HEK293 (cell line): ENCODE measurements at regions not wholly inside any gene's neighbourhood (a gene's known extent, or its start where the extent isn't known, plus 50 kb on each side); places are given as distances from the start of the nearest gene placed in this dataset.
A peak's percentile ranks its signal among the peaks of the same experiment; 100 is the strongest.

Experiments
- EGR2 ChIP-seq: fragments of 450-650 bp; formaldehyde crosslinking; IDR thresholded peaks from 2 replicates; pipeline ENCODE4 v1.5.1; 2016; ENCODE audit warnings: low read depth, missing biosample characterization, missing genetic modification characterization
- SALL2 ChIP-seq: fragments of 450-650 bp; formaldehyde crosslinking; IDR thresholded peaks from 2 replicates; pipeline ENCODE4 v1.5.0; 2017; ENCODE audit warnings: missing biosample characterization, mild to moderate bottlenecking, missing genetic modification characterization, borderline replicate concordance
- SP7 ChIP-seq: fragments of 450-650 bp; formaldehyde crosslinking; IDR thresholded peaks from 2 replicates; pipeline ENCODE4 v1.5.1; 2016; ENCODE audit warnings: missing biosample characterization, missing genetic modification characterization
- TRIM28 ChIP-seq: IDR thresholded peaks from 2 replicates; pipeline ENCODE4 v1.6.1; 2011; ENCODE audit warnings: low read length, control low read depth, borderline replicate concordance
- ZNF10 ChIP-seq: fragments of 450-650 bp; formaldehyde crosslinking; IDR thresholded peaks from 2 replicates; pipeline ENCODE4 v1.5.1; 2017; ENCODE audit warnings: missing biosample characterization, missing genetic modification characterization
- ZNF19 ChIP-seq: fragments of 450-650 bp; formaldehyde crosslinking; IDR thresholded peaks from 2 replicates; pipeline ENCODE4; 2016; ENCODE audit warnings: missing biosample characterization, missing genetic modification characterization, low read depth
- ZNF549 ChIP-seq: fragments of 450-650 bp; IDR thresholded peaks from 2 replicates; pipeline ENCODE4 v1.5.1; 2018; ENCODE audit warnings: missing biosample characterization, missing genetic modification characterization, mild to moderate bottlenecking, inconsistent platforms, moderate library complexity
- ZNF580 ChIP-seq: fragments of 450-650 bp; formaldehyde crosslinking; IDR thresholded peaks from 2 replicates; pipeline ENCODE4 v1.5.1; 2016; ENCODE audit warnings: missing biosample characterization, missing genetic modification characterization
- ZNF596 ChIP-seq: fragments of 450-650 bp; IDR thresholded peaks from 2 replicates; pipeline ENCODE4 v1.5.0; 2018; ENCODE audit warnings: missing biosample characterization, mild to moderate bottlenecking, missing genetic modification characterization, moderate library complexity
- ZNF623 ChIP-seq: fragments of 450-650 bp; formaldehyde crosslinking; IDR thresholded peaks from 2 replicates; pipeline ENCODE4 v1.5.1; 2016; ENCODE audit warnings: missing biosample characterization, missing genetic modification characterization
- ZNF670 ChIP-seq: fragments of 450-650 bp; formaldehyde crosslinking; IDR thresholded peaks from 2 replicates; pipeline ENCODE4 v1.5.1; 2016; ENCODE audit warnings: missing biosample characterization, missing genetic modification characterization, low read depth
- ZNF792 ChIP-seq: fragments of 450-650 bp; formaldehyde crosslinking; IDR thresholded peaks from 2 replicates; pipeline ENCODE4 v1.5.1; 2016; ENCODE audit warnings: missing biosample characterization, missing genetic modification characterization
- ZSCAN18 ChIP-seq: fragments of 450-650 bp; formaldehyde crosslinking; IDR thresholded peaks from 2 replicates; pipeline ENCODE4 v1.5.1; 2016; ENCODE audit warnings: missing biosample characterization, missing genetic modification characterization
- TF ChIP-seq, protein P1 (sequence below): fragments of 450-650 bp; formaldehyde crosslinking; IDR thresholded peaks from 2 replicates; pipeline ENCODE4 v1.5.1; 2016; ENCODE audit warnings: missing biosample characterization, missing genetic modification characterization
- TF ChIP-seq, protein P2 (sequence below): fragments of 450-650 bp; IDR thresholded peaks from 2 replicates; pipeline ENCODE4 v1.5.1; 2018; ENCODE audit warnings: missing biosample characterization, missing genetic modification characterization
- TF ChIP-seq, protein P3 (sequence below): fragments of 450-650 bp; formaldehyde crosslinking; IDR thresholded peaks from 2 replicates; pipeline ENCODE4 v1.5.1; 2017; ENCODE audit warnings: missing biosample characterization, missing genetic modification characterization
- TF ChIP-seq, protein P4 (sequence below): fragments of 450-650 bp; formaldehyde crosslinking; IDR thresholded peaks from 2 replicates; pipeline ENCODE4 v1.5.1; 2016; ENCODE audit warnings: missing biosample characterization, missing genetic modification characterization
- TF ChIP-seq, protein P5 (sequence below): fragments of 450-650 bp; formaldehyde crosslinking; IDR thresholded peaks from 2 replicates; pipeline ENCODE4 v1.5.1; 2016; ENCODE audit warnings: missing biosample characterization, missing genetic modification characterization
- TF ChIP-seq, protein P6 (sequence below): fragments of 450-650 bp; formaldehyde crosslinking; IDR thresholded peaks from 2 replicates; pipeline ENCODE4 v1.5.1; 2016; ENCODE audit warnings: missing biosample characterization, missing genetic modification characterization
- TF ChIP-seq, protein P7 (sequence below): fragments of 450-650 bp; formaldehyde crosslinking; IDR thresholded peaks from 2 replicates; pipeline ENCODE4 v1.5.1; 2017; ENCODE audit warnings: missing biosample characterization, missing genetic modification characterization
- TF ChIP-seq, protein P8 (sequence below): fragments of 450-650 bp; formaldehyde crosslinking; conservative IDR thresholded peaks from 2 replicates; pipeline ENCODE4 v1.5.1; 2016; ENCODE audit warnings: low read depth, missing biosample characterization, missing genetic modification characterization

GRCh38 chr5:174505621-174506020 lies 218.8 kb upstream of the MSX2 start (continued):
- TF ChIP-seq, protein P1, sequence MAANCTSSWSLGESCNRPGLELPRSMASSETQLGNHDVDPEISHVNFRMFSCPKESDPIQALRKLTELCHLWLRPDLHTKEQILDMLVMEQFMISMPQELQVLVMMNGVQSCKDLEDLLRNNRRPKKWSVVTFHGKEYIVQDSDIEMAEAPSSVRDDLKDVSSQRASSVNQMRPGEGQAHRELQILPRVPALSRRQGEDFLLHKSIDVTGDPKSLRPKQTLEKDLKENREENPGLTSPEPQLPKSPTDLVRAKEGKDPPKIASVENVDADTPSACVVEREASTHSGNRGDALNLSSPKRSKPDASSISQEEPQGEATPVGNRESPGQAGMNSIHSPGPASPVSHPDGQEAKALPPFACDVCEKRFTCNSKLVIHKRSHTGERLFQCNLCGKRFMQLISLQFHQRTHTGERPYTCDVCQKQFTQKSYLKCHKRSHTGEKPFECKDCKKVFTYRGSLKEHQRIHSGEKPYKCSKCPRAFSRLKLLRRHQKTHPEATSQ (tag by site-specific recombination), result no peak
- TF ChIP-seq ZNF792 (tag by site-specific recombination) (no peak), SALL2 (tag by site-specific recombination) (no peak), ZNF10 (tag by site-specific recombination) (peak; percentile 73), ZSCAN18 (no peak), ZNF596 (tag by site-specific recombination) (no peak), ZNF580 (peak; percentile 65; the same call in 1 of the 2 replicates), ZNF670 (tag by site-specific recombination) (no peak), ZNF623 (tag by site-specific recombination) (no peak), ZNF19 (tag by site-specific recombination) (no peak), SP7 (tag by site-specific recombination) (peak; percentile 91), ZNF549 (tag by site-specific recombination) (no peak), TRIM28 (no peak), EGR2 (tag by site-specific recombination) (no peak)
- TF ChIP-seq, protein P2, sequence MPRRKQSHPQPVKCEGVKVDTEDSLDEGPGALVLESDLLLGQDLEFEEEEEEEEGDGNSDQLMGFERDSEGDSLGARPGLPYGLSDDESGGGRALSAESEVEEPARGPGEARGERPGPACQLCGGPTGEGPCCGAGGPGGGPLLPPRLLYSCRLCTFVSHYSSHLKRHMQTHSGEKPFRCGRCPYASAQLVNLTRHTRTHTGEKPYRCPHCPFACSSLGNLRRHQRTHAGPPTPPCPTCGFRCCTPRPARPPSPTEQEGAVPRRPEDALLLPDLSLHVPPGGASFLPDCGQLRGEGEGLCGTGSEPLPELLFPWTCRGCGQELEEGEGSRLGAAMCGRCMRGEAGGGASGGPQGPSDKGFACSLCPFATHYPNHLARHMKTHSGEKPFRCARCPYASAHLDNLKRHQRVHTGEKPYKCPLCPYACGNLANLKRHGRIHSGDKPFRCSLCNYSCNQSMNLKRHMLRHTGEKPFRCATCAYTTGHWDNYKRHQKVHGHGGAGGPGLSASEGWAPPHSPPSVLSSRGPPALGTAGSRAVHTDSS (tag by site-specific recombination), result no peak
- TF ChIP-seq, protein P3, sequence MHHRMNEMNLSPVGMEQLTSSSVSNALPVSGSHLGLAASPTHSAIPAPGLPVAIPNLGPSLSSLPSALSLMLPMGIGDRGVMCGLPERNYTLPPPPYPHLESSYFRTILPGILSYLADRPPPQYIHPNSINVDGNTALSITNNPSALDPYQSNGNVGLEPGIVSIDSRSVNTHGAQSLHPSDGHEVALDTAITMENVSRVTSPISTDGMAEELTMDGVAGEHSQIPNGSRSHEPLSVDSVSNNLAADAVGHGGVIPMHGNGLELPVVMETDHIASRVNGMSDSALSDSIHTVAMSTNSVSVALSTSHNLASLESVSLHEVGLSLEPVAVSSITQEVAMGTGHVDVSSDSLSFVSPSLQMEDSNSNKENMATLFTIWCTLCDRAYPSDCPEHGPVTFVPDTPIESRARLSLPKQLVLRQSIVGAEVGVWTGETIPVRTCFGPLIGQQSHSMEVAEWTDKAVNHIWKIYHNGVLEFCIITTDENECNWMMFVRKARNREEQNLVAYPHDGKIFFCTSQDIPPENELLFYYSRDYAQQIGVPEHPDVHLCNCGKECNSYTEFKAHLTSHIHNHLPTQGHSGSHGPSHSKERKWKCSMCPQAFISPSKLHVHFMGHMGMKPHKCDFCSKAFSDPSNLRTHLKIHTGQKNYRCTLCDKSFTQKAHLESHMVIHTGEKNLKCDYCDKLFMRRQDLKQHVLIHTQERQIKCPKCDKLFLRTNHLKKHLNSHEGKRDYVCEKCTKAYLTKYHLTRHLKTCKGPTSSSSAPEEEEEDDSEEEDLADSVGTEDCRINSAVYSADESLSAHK, result peak; percentile 82
- TF ChIP-seq, protein P4, sequence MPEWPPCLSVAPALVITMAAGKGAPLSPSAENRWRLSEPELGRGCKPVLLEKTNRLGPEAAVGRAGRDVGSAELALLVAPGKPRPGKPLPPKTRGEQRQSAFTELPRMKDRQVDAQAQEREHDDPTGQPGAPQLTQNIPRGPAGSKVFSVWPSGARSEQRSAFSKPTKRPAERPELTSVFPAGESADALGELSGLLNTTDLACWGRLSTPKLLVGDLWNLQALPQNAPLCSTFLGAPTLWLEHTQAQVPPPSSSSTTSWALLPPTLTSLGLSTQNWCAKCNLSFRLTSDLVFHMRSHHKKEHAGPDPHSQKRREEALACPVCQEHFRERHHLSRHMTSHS, result no peak
- TF ChIP-seq, protein P5, sequence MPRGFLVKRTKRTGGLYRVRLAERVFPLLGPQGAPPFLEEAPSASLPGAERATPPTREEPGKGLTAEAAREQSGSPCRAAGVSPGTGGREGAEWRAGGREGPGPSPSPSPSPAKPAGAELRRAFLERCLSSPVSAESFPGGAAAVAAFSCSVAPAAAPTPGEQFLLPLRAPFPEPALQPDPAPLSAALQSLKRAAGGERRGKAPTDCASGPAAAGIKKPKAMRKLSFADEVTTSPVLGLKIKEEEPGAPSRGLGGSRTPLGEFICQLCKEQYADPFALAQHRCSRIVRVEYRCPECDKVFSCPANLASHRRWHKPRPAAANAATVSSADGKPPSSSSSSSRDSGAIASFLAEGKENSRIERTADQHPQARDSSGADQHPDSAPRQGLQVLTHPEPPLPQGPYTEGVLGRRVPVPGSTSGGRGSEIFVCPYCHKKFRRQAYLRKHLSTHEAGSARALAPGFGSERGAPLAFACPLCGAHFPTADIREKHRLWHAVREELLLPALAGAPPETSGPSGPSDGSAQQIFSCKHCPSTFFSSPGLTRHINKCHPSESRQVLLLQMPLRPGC (tag by site-specific recombination), result no peak; the same call in 1 of the 2 replicates
- TF ChIP-seq, protein P6, sequence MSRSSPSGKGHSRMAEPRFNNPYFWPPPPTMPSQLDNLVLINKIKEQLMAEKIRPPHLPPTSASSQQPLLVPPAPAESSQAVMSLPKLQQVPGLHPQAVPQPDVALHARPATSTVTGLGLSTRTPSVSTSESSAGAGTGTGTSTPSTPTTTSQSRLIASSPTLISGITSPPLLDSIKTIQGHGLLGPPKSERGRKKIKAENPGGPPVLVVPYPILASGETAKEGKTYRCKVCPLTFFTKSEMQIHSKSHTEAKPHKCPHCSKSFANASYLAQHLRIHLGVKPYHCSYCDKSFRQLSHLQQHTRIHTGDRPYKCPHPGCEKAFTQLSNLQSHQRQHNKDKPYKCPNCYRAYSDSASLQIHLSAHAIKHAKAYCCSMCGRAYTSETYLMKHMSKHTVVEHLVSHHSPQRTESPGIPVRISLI, result no peak
- TF ChIP-seq, protein P7, sequence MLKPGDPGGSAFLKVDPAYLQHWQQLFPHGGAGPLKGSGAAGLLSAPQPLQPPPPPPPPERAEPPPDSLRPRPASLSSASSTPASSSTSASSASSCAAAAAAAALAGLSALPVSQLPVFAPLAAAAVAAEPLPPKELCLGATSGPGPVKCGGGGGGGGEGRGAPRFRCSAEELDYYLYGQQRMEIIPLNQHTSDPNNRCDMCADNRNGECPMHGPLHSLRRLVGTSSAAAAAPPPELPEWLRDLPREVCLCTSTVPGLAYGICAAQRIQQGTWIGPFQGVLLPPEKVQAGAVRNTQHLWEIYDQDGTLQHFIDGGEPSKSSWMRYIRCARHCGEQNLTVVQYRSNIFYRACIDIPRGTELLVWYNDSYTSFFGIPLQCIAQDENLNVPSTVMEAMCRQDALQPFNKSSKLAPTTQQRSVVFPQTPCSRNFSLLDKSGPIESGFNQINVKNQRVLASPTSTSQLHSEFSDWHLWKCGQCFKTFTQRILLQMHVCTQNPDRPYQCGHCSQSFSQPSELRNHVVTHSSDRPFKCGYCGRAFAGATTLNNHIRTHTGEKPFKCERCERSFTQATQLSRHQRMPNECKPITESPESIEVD, result peak; percentile 89
- TF ChIP-seq, protein P8, sequence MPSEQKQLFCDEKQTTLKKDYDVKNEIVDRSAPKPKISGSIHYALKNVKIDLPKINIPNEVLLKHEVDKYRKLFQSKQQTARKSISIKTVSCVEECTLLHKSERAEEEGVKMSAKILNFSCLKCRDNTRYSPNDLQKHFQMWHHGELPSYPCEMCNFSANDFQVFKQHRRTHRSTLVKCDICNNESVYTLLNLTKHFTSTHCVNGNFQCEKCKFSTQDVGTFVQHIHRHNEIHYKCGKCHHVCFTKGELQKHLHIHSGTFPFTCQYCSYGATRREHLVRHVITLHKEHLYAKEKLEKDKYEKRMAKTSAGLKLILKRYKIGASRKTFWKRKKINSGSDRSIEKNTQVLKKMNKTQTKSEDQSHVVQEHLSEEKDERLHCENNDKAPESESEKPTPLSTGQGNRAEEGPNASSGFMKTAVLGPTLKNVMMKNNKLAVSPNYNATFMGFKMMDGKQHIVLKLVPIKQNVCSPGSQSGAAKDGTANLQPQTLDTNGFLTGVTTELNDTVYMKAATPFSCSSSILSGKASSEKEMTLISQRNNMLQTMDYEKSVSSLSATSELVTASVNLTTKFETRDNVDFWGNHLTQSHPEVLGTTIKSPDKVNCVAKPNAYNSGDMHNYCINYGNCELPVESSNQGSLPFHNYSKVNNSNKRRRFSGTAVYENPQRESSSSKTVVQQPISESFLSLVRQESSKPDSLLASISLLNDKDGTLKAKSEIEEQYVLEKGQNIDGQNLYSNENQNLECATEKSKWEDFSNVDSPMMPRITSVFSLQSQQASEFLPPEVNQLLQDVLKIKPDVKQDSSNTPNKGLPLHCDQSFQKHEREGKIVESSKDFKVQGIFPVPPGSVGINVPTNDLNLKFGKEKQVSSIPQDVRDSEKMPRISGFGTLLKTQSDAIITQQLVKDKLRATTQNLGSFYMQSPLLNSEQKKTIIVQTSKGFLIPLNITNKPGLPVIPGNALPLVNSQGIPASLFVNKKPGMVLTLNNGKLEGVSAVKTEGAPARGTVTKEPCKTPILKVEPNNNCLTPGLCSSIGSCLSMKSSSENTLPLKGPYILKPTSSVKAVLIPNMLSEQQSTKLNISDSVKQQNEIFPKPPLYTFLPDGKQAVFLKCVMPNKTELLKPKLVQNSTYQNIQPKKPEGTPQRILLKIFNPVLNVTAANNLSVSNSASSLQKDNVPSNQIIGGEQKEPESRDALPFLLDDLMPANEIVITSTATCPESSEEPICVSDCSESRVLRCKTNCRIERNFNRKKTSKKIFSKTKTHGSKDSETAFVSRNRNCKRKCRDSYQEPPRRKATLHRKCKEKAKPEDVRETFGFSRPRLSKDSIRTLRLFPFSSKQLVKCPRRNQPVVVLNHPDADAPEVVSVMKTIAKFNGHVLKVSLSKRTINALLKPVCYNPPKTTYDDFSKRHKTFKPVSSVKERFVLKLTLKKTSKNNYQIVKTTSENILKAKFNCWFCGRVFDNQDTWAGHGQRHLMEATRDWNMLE (tag by site-specific recombination), result 0 out of 2 replicates have a peak, but pooled peaks have one; percentile 31
